Endothelial cell of umbilical vein (primary cell): ENCODE measurements at regions not wholly inside any gene's neighbourhood (a gene's known extent, or its start where the extent isn't known, plus 50 kb on each side); places are given as distances from the start of the nearest gene placed in this dataset.

Experiments
- BruUV-seq: library from RNA; stranded (reverse); fragments of 400-500 nt; replicated peaks from 2 replicates; lab custom pipeline; 2021; lab: Mats Ljungman, UMichigan
- CTCF ChIA-PET: fragments of 300-600, 350-600 bp; sonication (Branson Sonifier 250); formaldehyde crosslinking; loops from one replicate; lab custom pipeline; 2021; ENCODE audit warnings: antibody characterized with exemption, inconsistent platforms; lab: Charles Lee
- POLR2A ChIA-PET: fragments of 300-600, 350-600 bp; sonication (Branson Sonifier 250); formaldehyde crosslinking; loops from one replicate; lab custom pipeline; 2021; ENCODE audit warnings: antibody characterized with exemption, inconsistent platforms; lab: Charles Lee
- DNase-seq: peaks from one replicate; pipeline ENCODE4 v3.0.0-alpha.2; 2011; ENCODE audit warnings: low read depth, low spot score
- FAIRE-seq: peaks from 2 replicates; lab custom pipeline; 2011; peaks lifted over from hg19 to GRCh38; lab: Jason Lieb, UNC
- H2AFZ ChIP-seq: 2 replicates; pipeline ENCODE4 v1.6.0; 2012; ENCODE audit warnings: low read depth, low read length, control low read depth, inconsistent platforms
- H3K27ac ChIP-seq: 2 replicates; pipeline ENCODE4 v1.5.1; 2011; ENCODE audit warnings: low read depth, mild to moderate bottlenecking, control low read depth, low read length, moderate library complexity; ENCODE audit not compliant: insufficient read depth
- H3K27me3 ChIP-seq, 2 experiments: 2 replicates each; pipeline versions ENCODE4 v1.6.0 to v1.6.1; 2011; ENCODE audit warnings: low read length in 2 of 2, mixed read lengths in 1 of 2; ENCODE audit not compliant: control insufficient read depth in 2 of 2, insufficient read depth in 2 of 2
- H3K36me3 ChIP-seq, 2 experiments: 2 replicates in 1 of 2; 3 replicates in 1 of 2; pipeline ENCODE4 v1.5.1; 2011; ENCODE audit warnings: low read length in 2 of 2, mild to moderate bottlenecking in 1 of 2, moderate library complexity in 1 of 2; ENCODE audit not compliant: control insufficient read depth in 2 of 2, insufficient read depth in 2 of 2; ENCODE audit errors: extremely low read depth in 1 of 2
- H3K4me1 ChIP-seq: 3 replicates; pipeline ENCODE4 v1.5.1; 2011; ENCODE audit warnings: mild to moderate bottlenecking, low read length; ENCODE audit not compliant: control insufficient read depth, insufficient read depth; ENCODE audit errors: extremely low read depth
- H3K4me2 ChIP-seq: 2 replicates; pipeline ENCODE4 v1.6.1; 2011; ENCODE audit warnings: low read length, control low read depth, mixed read lengths; ENCODE audit not compliant: insufficient read depth
- H3K4me3 ChIP-seq, 3 experiments: fragments of 200-600 bp in 1 of 3; sonication (generic), shearing (Covaris generic) in 1 of 3; replicated peaks in 1 of 3; 2 replicates each; pipeline ENCODE4 v1.5.1; 2011 to 2016; ENCODE audit warnings: control low read depth in 3 of 3, low read length in 3 of 3, mild to moderate bottlenecking in 2 of 3, inconsistent platforms in 1 of 3, low read depth in 1 of 3, moderate library complexity in 1 of 3; ENCODE audit not compliant: insufficient read depth in 1 of 3
- H3K79me2 ChIP-seq: 2 replicates; pipeline ENCODE4 v1.6.0; 2012; ENCODE audit warnings: low read length, inconsistent platforms; ENCODE audit not compliant: control insufficient read depth, insufficient read depth
- H3K9ac ChIP-seq: replicated peaks from 2 replicates; pipeline ENCODE3; 2011; ENCODE audit warnings: low read length, control low read depth; ENCODE audit not compliant: insufficient read depth; ENCODE audit errors: extremely low read depth
- H3K9me1 ChIP-seq: replicated peaks from 3 replicates; pipeline ENCODE4 v1.6.0; 2011; ENCODE audit warnings: mild to moderate bottlenecking, low read length; ENCODE audit not compliant: control insufficient read depth, insufficient read depth; ENCODE audit errors: extremely low read depth
- H3K9me3 ChIP-seq: replicated peaks from 2 replicates; pipeline ENCODE4 v1.5.1; 2012; ENCODE audit warnings: low read length, inconsistent platforms; ENCODE audit not compliant: control insufficient read depth, insufficient read depth
- H4K20me1 ChIP-seq: replicated peaks from 2 replicates; pipeline ENCODE3; 2011; ENCODE audit warnings: mild to moderate bottlenecking, low read length; ENCODE audit not compliant: control insufficient read depth, insufficient read depth; ENCODE audit errors: extremely low read depth
- EZH2 ChIP-seq: IDR thresholded peaks from 2 replicates; pipeline ENCODE4 v1.6.1; 2012; ENCODE audit warnings: borderline replicate concordance, low read depth, mild to moderate bottlenecking, moderate library complexity, low read length, inconsistent platforms; ENCODE audit not compliant: severe bottlenecking
- FOS ChIP-seq: IDR thresholded peaks from 2 replicates; pipeline ENCODE4 v1.6.1; 2011; ENCODE audit warnings: mild to moderate bottlenecking, low read length, moderate library complexity, borderline replicate concordance; ENCODE audit not compliant: insufficient read depth
- GATA2 ChIP-seq: IDR thresholded peaks from 2 replicates; pipeline ENCODE4 v1.7.0; 2011; ENCODE audit warnings: low read depth, mild to moderate bottlenecking, moderate library complexity, mixed read lengths, low read length; ENCODE audit not compliant: insufficient read length, insufficient read depth
- JUN ChIP-seq: IDR thresholded peaks from 2 replicates; pipeline ENCODE4 v1.6.1; 2011; ENCODE audit warnings: borderline replicate concordance, low read depth; ENCODE audit not compliant: insufficient read length, insufficient read depth
- MYC ChIP-seq: IDR thresholded peaks from one replicate; pipeline ENCODE4 v1.6.1; 2011; ENCODE audit warnings: mild to moderate bottlenecking, low read depth, low read length
- POLR2A ChIP-seq: IDR thresholded peaks from 2 replicates; pipeline ENCODE4 v1.6.1; 2012; ENCODE audit warnings: low read depth, mild to moderate bottlenecking, control low read depth, low read length
- POLR2AphosphoS5 ChIP-seq: IDR thresholded peaks from 2 replicates; pipeline ENCODE4 v1.6.1; 2012; ENCODE audit warnings: low read depth, mild to moderate bottlenecking, control low read depth, low read length, moderate library complexity; ENCODE audit not compliant: insufficient read depth
- dilution Hi-C: fragments of 300-500 bp; cut with MboI; formaldehyde crosslinking; loops from one replicate; pipeline ENCODE4 v1.15.0; 2019; ENCODE audit warnings: low sequenced_read_pairs; ENCODE audit not compliant: extremely low pct_ligation_motif_present
- intact Hi-C: fragments of 100-400 bp; cut with micrococcal nuclease; formaldehyde crosslinking; loops from one replicate; pipeline ENCODE4 v1.10.0; 2022
- TF ChIP-seq, protein P1 (sequence below), 2 donors: IDR thresholded peaks; 1 replicate in 1 of 2; 2 replicates in 1 of 2; pipeline ENCODE4 v1.5.1; 2011; ENCODE audit warnings: low read length in 2 of 2, mild to moderate bottlenecking in 2 of 2, moderate library complexity in 2 of 2, control low read depth in 1 of 2, inconsistent platforms in 1 of 2, low read depth in 1 of 2; ENCODE audit not compliant: insufficient read depth in 1 of 2; ENCODE audit errors: extremely low read depth in 1 of 2
- TF ChIP-seq, protein P2 (sequence below): IDR thresholded peaks from 2 replicates; pipeline ENCODE4 v1.6.1; 2011; ENCODE audit not compliant: insufficient read depth, insufficient read length

DNA sequence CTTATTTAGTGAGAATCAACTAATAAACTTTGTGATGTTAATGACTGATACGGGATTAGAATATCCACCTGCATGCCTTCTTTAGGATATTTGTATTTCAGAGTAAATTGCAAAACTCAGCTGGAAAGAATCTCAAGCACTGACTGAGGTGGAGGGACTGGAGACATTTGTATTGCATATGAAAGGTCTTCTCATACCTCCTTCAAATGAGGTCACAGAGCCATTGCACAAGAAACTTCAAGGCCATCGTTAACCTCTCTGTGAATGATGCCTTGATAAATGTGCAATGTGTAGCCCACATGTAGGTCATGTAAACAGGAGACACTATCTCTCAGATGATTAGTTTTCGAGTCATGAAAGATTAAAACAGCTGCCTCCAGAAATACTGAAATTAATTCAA is 531.7 kb upstream of the PLXNA2 start:
- BruUV-seq, result no TSS peak
- H3K36me3 ChIP-seq, result no peaks in the 10 kb centered on the region
- TF ChIP-seq FOS, result no peak
- TF ChIP-seq GATA2, result no peak
- TF ChIP-seq, protein P1, sequence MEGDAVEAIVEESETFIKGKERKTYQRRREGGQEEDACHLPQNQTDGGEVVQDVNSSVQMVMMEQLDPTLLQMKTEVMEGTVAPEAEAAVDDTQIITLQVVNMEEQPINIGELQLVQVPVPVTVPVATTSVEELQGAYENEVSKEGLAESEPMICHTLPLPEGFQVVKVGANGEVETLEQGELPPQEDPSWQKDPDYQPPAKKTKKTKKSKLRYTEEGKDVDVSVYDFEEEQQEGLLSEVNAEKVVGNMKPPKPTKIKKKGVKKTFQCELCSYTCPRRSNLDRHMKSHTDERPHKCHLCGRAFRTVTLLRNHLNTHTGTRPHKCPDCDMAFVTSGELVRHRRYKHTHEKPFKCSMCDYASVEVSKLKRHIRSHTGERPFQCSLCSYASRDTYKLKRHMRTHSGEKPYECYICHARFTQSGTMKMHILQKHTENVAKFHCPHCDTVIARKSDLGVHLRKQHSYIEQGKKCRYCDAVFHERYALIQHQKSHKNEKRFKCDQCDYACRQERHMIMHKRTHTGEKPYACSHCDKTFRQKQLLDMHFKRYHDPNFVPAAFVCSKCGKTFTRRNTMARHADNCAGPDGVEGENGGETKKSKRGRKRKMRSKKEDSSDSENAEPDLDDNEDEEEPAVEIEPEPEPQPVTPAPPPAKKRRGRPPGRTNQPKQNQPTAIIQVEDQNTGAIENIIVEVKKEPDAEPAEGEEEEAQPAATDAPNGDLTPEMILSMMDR (IDR thresholded peaks at IDR 0.05; ENCODE audit: extremely low read depth in 1 of 2, insufficient read depth in 1 of 2, low read depth in 1 of 2, low read length in 2 of 2), result no peak
- TF ChIP-seq EZH2, result no peak
- TF ChIP-seq JUN, result no peak
- POLR2A ChIA-PET, result no interaction called here
- no peak overlapping the region for H3K4me3 ChIP-seq
- H2AFZ ChIP-seq, result no peak overlapping the region
- H3K9me1 ChIP-seq, result no peaks in the 10 kb centered on the region
- no peaks in the 10 kb centered on the region for H3K27me3 ChIP-seq
- DNase-seq (no peak), FAIRE-seq (no peak)
- intact Hi-C loops, result no loop called here
- H3K27ac ChIP-seq, result no peak overlapping the region
- no peaks in the 10 kb centered on the region for H3K79me2 ChIP-seq
- no peaks in the 10 kb centered on the region for H3K4me1 ChIP-seq
- no peaks in the 10 kb centered on the region for H3K9me3 ChIP-seq
- no peaks in the 10 kb centered on the region for H4K20me1 ChIP-seq
- dilution Hi-C loops, result no loop called here
- H3K4me2 ChIP-seq, result no peak overlapping the region
- CTCF ChIA-PET, result interaction anchor here (1.2 kb wide), 1 partner anchor 432 kb away, joined by 3 read pairs; no protein-coding TSS in a partner anchor
- no peak overlapping the region for H3K9ac ChIP-seq

DNA sequence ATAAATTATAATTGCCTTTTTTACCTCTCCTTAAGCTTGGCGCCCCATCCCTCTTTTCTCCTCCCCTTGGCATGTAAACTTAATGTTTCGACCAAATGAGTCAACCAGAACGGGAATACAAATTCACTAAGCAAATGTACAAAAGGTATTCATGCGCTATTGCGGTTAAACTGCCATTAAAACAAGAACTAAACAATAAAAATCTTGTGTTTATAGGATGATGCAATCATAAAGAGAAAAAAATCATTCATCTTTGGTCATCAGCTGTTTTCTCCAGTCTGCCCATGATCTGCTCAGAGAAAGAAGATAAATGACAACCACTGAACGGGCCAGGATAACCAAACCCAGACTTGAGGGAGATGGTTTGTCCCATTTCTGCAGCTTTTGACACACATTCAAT is 534.2 kb upstream of the PLXNA2 start:
- CTCF ChIA-PET, result no interaction called here
- DNase-seq, result no peak
- Histone ChIP-seq H3K9me3 (no peaks in the 10 kb centered on the region), H4K20me1 (no peaks in the 10 kb centered on the region), H3K4me3 (no peak overlapping the region), H3K4me2 (no peak overlapping the region), H3K4me1 (no peaks in the 10 kb centered on the region), H3K27me3 (no peaks in the 10 kb centered on the region), H3K27ac (no peak overlapping the region), H2AFZ (no peak overlapping the region), H3K9ac (no peak overlapping the region), H3K36me3 (no peaks in the 10 kb centered on the region), H3K9me1 (no peaks in the 10 kb centered on the region), H3K79me2 (no peaks in the 10 kb centered on the region)
- TF ChIP-seq EZH2, result no peak
- TF ChIP-seq, protein P2, sequence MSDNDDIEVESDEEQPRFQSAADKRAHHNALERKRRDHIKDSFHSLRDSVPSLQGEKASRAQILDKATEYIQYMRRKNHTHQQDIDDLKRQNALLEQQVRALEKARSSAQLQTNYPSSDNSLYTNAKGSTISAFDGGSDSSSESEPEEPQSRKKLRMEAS, result no peak
- no peak for TF ChIP-seq GATA2
- no peak for TF ChIP-seq JUN
- TF ChIP-seq MYC, result no peak
- TF ChIP-seq, protein P1 (IDR thresholded peaks at IDR 0.05; ENCODE audit: extremely low read depth in 1 of 2, insufficient read depth in 1 of 2, low read depth in 1 of 2, low read length in 2 of 2), result no peak
- TF ChIP-seq POLR2AphosphoS5, result no peak
- TF ChIP-seq FOS, result no peak
- TF ChIP-seq POLR2A, result no peak
- no TSS peak for BruUV-seq
- dilution Hi-C loops (no loop called here), intact Hi-C loops (no loop called here)
- POLR2A ChIA-PET, result no interaction called here
- FAIRE-seq, result no peak
